GM18868 (cell line): ENCODE measurements at regions not wholly inside any gene's neighbourhood (a gene's known extent, or its start where the extent isn't known, plus 50 kb on each side); places are given as distances from the start of the nearest gene placed in this dataset.
"Not testable (repeated sequence)": the region's sequence is repeated elsewhere in the genome, so short reads cannot be mapped to it uniquely, and the experiment has no call there.

Source experiments
- ATAC-seq: cut with Tn5 transposase; IDR thresholded peaks from one replicate; pipeline ENCODE4 v1.9.1; 2021; ENCODE audit warnings: mild to moderate bottlenecking, moderate library complexity; ENCODE audit not compliant: unreplicated experiment

DNA sequence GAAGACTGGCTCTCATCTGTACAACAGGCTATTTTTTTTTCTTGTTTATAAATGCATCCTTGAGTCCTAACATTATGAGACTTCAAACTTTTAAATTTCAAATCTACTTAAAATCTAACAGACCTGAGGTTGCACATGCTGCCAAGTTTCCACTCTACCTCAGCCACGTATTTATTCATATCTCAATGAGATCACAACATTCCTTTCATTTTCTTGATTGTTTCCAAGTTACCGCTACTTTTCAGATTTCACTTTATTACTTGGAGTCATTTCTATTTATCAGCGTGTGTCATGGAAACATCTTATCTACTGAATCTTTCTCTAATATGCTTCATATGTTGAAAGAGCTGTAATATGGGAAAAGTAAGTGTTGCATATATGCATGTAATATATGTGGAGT, 1257.5 kb upstream of the ATXN8OS start:
- ATAC-seq: no peak

DNA sequence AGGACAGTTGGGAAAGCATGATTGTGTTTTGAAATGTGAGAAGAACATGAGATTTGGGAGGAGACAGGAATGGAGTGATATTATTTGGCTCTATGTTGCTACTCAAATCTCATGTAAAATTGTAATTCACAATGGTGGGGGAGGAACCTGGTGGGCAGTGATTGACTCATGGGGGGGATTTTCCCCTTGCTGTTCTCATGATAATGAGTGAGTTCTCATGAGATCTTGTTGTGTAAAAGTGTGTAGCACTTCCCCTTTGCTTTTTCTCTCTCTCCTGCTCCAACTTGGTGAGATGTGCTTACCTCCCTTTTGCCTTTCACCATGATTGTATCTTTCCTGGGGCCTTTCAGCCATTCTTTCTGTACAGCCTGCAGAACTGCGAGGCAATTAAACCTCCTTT, 1261.0 kb upstream of the ATXN8OS start:
- ATAC-seq: no peak

DNA sequence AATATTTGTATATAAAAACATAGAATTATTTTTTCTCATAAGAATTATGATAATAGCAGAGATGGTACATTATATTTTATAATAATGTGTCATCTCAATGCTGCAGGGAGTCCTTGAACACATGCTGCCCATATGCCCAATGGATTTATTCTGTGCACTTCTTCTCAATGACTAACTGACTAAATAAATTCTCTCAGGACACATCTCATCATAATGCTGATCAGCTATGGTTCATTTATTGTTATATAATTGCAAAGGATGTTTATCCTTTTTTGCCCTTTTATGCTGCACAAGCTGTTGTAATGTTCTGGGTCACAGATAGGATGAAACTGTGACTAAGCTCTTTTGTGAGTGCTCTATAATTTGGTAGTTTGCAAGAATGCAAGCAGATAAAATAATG, 1273.3 kb upstream of the ATXN8OS start:
- ATAC-seq: no peak

DNA sequence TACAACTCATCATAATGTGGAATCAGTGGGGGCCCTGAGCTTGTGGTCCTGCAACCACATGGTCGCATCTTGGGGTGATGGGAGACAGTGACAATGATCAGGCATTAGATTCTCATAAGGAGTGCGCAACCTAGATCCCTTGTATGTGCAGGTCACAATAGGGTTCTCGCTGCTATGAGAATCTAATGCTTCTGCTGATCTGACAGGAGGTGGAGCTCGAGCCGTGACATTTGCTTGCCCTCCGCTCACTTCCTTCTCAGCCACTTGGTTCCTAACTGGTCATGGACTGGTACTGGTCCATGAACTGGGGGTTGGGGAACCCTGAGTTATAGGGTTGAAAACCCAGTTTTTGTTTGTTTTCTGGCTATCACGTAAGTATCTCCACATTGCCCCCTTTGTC, 1290.9 kb upstream of the ATXN8OS start:
- ATAC-seq: no peak

DNA sequence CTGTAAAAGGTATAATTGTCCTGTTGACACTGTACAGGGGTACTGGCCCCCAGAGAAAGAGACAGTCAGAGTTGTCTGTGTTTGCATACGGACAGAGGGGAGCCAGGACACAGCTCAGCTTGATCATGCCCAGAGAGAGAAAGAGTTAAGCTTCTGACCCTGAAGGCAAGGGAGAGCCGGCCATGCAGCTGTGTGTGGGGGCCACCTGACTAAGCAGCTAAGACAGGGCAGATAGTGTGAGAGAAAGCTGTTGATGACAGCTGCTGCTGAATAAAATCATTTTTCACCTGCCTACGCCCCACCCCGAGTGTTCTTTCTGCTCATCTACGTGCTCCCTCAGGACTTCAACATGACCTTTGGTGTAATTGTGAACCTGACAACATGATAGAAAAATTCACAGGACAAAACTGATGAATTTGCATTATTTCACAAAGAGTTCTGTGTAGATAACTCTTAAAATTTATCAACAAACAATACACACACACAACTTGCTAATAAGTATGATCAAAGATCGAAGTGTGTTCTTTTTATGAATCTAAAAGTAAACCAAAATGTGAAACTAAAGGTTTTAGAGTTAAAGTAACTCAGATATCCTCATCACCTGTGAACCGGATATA, 1294.3 kb upstream of the ATXN8OS start:
- ATAC-seq: no peak

DNA sequence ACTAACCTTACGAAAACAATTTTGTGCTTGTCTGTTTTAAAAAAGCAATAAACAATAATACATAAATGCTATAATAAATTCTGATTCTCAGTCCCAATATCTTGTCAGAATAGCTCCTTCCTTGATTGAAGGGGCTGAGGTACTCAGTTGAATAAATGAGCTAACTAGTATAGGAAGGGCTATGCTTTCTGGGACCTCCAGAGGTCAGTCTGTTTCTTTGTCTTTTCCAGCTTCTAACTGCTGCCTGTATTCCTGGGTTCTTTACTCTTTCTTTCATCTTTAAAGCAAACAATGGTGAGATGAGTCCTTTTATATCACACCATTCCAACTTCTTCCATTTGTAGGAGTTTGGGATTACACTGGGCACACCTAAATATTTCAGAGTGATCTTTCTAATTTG, 1297.0 kb upstream of the ATXN8OS start:
- ATAC-seq: no peak

DNA sequence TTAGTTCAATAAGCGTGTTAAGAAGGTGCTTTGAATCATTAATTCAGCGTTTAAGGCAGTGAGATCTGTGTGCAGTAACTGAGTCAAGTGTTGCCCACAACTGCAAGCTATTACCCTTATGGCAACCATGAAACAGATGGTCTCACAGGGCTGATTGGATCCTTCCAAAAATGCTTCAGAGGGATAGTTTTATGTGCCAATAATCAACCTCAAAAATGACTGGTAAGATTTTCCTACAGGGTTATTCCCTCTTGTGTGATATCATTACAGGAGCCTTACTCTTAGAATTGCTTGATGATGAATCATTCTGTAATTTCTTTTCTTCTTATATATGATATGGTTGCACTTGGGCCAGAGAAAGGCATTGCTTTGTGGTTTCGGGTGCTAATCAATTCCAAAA, 1299.2 kb upstream of the ATXN8OS start:
- ATAC-seq: no peak

DNA sequence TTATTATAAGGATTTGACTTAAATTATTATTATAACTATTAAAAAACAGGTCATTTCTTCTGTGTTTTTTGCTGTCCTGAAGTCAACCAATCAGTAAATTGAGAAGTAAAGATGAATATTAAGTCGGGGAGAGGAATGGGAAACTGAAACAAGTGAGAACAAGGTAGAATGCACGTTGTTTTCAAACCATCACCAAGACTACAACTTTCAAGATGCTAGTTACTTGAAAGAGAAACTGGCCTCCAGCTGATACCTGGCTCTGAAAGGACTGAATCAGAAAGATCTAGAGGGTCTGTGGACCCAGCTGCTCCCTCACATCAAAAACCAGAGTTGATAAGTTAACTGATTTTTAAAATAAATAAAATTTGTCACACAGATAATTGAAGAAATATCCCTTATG, 1301.5 kb upstream of the ATXN8OS start:
- ATAC-seq: no peak

DNA sequence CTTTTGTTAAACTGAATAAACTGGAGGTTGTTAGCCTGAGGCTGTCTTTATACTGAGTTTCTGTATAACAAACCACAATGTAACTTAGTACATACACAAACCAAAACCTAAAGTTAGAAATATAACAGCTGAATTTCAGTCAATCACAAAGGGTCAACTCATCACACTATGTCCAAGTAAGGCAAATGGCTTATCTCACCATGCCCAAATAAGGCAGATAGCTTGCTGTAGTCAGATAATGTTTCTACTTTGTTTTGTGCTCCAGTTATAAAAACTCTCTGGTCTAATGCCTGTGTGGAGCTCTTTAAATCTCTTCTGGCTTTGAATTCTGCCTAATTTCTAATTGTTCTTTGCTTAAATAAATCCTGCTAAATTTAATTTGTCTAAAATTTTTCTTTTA, 1323.4 kb upstream of the ATXN8OS start:
- ATAC-seq: no peak

DNA sequence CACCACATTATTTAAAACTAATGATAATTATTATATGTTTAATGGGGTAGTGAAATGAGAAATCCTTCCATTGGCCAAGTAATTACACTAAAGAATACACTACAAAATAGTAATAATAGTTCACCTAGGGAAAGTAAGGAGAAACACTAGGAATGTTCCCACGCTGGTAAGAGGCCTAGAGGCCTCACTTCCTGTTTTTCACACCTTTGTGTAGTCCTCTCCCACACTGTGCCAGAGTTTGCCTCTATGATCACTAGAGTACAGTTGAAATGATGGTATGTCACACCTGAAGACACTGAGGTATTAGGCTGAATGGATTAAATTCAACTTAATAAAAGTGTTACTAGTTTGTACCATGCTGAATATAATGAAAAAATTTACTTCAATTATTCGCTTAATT, 1348.0 kb upstream of the ATXN8OS start:
- no peak for ATAC-seq

DNA sequence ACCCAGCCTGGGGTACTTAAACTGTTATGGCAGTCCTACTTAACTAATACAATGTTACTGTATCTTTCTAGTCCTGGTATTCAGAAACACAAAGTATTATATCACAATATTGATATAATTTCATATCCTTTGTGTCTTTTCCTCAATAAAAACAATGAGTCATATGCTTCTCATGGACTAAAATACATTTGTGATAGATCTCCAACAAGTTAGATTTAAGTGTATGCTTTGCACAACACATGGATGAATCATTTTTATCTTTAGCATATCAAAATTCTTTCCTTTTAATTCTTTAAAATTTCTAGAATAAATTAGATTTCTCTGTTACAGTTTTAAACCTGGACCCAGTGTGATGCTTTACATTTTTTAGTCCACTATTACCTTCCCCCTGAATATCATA, 1357.8 kb upstream of the ATXN8OS start:
- no peak for ATAC-seq

DNA sequence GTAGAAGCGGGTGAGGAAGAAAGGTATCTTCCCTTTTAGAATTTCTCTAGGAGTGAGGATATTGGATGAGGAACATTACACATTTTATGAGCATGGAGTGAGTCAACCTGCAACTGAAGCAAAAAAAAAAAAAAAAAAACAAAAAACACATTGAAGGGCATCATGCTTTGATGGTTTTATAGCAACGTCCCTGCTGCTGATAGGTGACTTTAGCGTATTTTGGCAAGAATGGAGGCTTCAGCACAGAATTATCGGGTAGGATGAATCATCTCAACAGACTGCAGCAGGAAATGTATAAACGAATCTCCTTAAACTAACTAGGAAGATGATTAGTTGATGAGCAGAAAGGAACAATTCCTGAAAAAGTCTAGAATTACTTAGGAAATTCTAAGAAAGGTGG, 1359.6 kb upstream of the ATXN8OS start:
- no peak for ATAC-seq

DNA sequence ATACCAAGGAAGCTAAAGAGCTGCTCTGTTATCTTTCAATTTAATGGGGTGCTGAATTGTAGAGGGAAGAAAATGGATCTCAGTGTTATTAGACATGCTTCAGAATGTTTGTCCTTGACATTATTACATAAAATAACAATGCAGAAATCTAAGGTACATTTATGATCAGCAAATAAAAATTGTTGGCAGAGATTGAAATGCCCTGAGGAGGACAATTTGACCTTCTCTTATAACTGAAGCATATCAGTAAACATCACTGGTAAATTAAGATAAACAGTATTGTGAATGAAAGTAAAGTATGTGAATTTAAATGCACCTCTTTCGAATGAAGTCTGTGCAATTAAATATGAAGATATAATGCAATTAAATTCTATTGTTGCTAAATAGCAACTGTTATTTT, 1362.1 kb upstream of the ATXN8OS start:
- no peak for ATAC-seq

DNA sequence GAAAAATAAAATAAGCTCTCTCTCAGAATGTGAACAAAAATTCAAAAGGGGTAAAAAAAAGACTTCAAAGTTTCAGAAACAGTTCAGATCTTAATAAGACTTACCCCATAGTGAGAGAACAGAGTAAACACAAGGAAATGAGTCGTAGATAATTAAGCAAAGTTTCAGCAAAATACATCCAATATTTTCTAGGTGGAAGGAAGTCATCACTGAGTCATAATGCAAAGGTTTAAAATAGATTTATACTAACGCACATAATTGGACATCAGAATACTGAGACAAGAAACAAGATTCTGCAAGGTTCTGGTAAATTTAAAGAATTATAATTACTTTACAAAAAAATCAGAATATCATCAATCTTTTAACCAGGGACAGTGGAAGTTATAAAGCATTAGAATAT, 1370.7 kb upstream of the ATXN8OS start:
- ATAC-seq: no peak

DNA sequence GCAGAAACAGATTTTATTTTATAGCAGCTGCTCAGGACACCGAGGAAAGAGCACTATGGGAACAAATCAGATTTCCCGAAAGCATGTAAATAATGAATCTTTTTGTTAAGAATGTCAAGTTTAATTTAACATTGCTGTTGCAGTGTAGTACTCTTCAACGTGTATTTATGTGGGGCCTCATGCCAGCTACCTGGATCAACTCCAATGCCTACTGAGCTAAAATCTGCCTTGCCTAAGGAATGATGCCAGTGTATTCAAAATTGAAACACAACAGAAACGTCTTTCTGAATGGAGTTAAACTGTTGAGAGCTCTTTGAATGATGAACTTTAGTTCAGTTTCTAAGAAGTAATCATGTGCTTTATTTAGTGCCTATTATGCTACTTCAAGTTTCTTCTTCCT, 1379.8 kb upstream of the ATXN8OS start:
- ATAC-seq: no peak

DNA sequence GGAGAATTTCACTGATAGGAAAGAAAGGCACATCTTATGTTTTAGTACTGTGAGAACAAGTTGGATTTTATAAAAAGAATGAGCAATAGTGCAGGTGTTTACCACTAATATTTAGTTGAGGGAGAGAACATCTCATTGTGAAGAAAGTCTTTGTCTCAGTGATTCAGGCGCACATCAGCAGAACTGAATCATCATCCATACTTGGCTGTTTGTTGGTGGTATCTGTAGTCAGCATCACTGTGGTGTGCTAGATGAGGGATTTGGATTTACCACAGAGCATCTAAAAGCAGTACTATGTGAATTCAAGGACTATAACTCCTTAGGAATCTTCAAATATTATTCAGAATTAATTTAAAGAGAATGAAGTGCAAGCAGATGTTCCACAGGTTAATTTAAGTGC, 1380.5 kb upstream of the ATXN8OS start:
- ATAC-seq: no peak

DNA sequence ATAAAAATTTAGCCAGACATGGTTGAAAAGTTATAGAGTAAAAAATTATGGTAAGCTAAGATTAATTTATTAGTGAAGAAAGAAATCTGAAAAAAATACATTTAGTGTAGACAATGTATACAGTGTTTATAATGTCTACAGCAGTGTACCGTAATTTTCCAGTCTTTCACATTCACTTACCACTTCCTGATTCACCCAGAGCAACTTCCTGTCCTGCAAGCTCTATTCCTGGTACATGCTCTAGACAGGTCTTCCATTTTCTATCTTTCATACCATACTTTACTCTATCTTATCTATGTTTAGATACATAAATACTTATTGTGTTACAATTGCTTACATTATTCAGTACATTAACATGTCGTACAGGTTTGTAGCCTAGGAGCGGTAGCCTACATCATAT, 1387.8 kb upstream of the ATXN8OS start:
- ATAC-seq: no peak

DNA sequence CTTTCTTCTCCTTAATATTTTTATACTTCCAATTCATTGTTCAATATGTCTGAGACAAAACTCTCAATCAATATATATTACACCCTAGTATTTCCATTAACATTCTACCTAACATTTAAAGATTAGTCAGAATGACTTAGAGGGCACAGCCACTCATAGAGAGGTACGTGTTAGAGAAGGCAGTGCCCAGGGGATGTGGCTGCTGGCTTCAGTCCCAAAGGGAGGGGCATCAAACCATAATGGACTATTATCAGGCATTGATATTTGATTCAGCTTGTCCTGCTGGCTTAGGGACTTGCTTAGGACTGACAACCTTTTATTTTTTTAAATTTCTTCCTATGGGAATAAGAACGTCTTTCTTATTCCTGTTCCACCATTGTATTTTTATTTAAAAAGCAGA, 1392.0 kb upstream of the ATXN8OS start:
- no peak for ATAC-seq

DNA sequence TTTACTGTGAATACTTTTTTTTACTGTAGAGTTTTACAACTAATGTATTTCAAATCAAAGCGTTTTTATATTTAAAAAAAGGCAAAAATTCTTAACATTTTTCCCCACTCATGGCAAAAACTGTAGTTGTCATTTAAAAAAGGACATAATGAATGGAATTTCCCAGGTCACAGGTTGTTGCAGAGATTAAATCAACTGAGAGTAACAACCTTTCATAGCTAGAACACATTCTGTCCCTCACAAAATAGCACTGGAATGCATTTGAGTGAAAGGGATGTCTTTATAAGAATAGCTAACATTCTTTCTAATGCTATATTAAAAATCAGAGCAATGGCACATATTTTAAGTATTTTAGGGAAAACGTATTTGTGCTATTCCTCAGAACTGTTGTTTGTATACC, 1393.3 kb upstream of the ATXN8OS start:
- ATAC-seq: no peak

DNA sequence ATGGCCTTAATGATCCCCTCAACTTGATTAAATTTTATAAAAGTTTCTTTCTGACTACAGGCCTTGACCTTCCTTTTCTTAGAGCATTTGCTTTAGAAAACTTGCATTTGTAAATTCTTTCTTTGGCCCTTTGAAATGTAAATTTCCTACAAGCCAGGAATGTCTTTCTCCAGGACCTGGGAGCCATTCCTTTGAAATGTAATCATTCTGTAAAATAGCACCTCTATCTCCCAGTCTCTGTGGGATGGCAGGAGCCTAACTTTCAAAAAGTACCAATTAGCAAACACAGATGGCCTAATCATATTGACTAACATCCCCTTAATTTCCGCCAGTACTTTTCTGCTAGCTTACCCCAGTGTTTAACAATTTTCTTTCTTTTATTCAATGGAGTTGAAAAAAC, 1394.2 kb upstream of the ATXN8OS start:
- ATAC-seq: no peak

DNA sequence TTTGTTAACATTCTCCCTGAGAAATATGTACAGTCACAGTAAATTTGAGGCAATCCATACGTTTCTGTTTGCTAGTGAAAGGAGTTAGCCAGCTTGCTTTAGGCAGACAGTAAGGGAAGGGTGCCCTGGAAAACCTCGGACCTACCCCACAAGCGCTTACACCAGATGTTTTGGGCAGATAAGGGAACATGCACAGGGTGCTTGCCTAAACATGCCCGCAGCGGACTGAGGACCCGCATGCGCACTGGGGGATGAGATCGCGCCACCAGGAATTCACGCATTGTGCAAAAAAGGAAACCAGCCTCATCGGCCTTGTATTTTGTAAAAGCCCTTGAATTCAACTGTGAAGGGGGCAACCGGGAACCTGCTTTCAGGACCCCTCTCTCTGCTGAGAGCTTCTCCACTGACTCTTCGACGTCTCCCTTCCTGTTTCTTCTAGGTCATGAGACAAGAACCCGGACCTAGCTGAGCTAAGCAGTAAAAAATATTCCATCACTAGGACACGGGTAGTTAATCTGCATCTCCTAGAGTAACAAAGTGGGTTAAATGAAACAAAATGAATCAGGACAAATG, 1399.2 kb upstream of the ATXN8OS start:
- no peak for ATAC-seq

DNA sequence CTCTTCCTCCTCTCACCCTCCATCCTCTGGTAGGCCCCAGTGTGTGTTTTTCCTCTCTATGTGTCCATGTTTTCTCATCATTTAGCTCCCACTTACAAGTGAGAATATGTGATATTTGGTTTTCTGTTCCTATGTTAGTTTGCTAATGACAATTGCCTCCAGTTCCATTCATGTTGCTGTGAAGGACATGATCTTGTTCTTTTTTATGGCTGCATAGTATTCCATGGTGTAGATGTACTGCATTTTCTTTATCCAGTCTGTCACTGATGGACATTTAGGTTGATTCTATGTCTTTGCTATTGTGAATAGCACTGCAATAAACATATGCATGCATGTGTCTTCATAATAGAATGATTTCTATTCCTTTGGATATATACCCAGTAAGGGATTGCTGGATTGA, 1401.6 kb upstream of the ATXN8OS start:
- not testable (repeated sequence) for ATAC-seq

DNA sequence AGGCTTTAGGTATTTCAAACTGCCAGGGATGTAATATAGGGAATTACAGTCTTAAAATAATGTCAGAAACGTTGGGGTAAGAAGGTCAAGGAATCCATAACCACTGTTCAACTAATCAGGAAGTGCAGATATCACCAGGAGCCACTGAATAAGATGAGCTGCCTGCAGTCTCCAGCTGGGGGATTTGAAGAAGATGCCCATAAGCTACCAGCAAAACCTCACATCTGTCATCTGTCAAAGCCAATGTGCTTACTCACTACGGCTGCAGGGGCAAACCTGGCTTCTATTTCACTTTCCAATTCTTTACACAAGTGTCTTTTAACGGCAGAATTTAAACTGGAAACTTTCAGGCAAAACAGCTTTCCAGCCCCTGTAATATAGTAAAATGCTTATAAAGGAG, 1410.1 kb upstream of the ATXN8OS start:
- no peak for ATAC-seq
